HFF-Myc (cell line): ENCODE measurements at regions not wholly inside any gene's neighbourhood (a gene's known extent, or its start where the extent isn't known, plus 50 kb on each side); places are given as distances from the start of the nearest gene placed in this dataset.

Experiments
- DNase-seq: peaks from one replicate; pipeline ENCODE4 v3.0.0-alpha.2; 2011; ENCODE audit warnings: low read depth; ENCODE audit errors: extremely low read depth
- H3K4me3 ChIP-seq: replicated peaks from 2 replicates; pipeline ENCODE4 v1.5.1; 2011; ENCODE audit warnings: low read depth, mild to moderate bottlenecking, control low read depth, low read length
- TF ChIP-seq, protein P1 (sequence below): IDR thresholded peaks from 2 replicates; pipeline ENCODE4 v1.5.1; 2012; ENCODE audit warnings: mild to moderate bottlenecking, low read depth, low read length, control low read depth; ENCODE audit errors: missing control alignments

DNA sequence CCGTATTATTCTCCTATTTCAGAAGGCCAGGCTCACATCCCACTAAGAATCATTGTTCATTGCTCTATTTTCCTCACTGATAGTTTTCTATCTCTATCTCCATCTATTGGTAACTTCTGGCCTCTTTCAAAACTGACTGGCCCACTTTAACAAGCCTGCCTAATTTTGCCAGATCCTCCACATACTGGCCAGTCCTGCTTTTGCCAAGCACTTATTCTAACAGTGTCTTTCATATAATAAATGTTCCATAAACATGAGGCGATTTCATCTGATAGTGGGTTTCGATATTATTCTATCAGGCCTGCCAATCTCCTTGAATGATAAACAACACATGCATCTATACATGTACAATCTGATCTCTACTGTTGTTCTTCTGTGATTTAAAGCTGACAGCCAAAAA lies 125.9 kb upstream of the KCNH7 start:
- TF ChIP-seq, protein P1, sequence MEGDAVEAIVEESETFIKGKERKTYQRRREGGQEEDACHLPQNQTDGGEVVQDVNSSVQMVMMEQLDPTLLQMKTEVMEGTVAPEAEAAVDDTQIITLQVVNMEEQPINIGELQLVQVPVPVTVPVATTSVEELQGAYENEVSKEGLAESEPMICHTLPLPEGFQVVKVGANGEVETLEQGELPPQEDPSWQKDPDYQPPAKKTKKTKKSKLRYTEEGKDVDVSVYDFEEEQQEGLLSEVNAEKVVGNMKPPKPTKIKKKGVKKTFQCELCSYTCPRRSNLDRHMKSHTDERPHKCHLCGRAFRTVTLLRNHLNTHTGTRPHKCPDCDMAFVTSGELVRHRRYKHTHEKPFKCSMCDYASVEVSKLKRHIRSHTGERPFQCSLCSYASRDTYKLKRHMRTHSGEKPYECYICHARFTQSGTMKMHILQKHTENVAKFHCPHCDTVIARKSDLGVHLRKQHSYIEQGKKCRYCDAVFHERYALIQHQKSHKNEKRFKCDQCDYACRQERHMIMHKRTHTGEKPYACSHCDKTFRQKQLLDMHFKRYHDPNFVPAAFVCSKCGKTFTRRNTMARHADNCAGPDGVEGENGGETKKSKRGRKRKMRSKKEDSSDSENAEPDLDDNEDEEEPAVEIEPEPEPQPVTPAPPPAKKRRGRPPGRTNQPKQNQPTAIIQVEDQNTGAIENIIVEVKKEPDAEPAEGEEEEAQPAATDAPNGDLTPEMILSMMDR: no peak
- no peak for DNase-seq
- no peak overlapping the region for H3K4me3 ChIP-seq

DNA sequence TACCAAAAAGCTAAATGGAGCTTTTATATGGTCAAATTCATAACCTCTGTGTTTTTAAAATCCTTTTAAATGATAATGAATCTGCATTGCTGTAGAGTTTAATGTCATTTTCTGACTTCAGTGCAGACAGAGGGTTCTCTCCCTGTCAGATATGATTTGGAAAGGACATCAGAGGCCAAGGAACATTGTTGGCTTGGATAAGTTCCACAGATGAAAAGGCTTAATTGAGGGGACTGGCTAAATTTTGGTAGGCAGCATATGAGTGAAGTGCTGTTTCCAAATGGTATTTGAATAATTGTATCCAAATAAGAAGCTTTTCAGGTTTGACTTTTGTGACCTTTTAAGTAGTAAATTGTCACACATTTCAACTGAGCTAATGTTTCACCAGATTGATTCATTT lies 124.6 kb upstream of the KCNH7 start:
- TF ChIP-seq, protein P1: no peak
- H3K4me3 ChIP-seq: no peak overlapping the region
- DNase-seq: no peak

DNA sequence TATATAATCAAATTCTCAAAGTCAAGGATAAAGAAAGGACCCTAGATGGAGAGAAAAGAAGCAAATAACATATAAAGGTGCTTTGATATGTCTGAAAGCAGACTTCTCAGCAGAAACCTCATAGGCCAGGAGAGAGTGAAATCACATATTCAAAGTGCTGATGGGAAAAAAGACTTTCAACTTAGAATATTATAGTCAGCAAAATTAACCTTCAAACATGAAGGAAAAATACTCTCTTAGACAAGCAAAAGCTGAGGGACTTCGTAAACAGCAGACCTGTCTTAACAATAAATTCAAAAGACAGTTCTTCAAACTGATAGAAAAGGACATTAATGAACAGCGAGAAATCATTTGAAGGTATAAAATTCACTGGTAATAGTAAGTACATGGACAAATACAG lies 107.2 kb upstream of the KCNH7 start:
- no peak overlapping the region for H3K4me3 ChIP-seq
- TF ChIP-seq, protein P1: no peak
- DNase-seq: no peak

DNA sequence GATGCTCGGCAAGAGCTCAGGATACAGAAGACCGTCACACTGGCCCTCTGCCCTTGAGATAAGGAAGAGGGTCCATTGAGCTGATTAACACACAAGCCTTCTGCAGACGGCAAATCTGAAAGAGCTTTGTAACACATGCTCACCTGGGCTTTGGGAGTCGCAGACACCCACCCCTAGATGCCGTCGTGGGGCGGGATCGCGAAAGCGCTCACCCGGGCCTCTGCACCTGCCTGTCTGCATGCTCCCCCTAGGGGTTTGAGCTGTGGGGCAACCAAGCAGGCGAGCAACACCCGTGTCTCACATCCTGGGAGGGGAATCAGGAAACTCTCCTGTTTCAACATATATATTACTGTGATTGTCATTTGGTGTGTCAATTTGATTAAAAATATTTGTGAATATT lies 99.8 kb upstream of the KCNH7 start:
- TF ChIP-seq, protein P1: no peak
- no peak for DNase-seq
- no peak overlapping the region for H3K4me3 ChIP-seq

DNA sequence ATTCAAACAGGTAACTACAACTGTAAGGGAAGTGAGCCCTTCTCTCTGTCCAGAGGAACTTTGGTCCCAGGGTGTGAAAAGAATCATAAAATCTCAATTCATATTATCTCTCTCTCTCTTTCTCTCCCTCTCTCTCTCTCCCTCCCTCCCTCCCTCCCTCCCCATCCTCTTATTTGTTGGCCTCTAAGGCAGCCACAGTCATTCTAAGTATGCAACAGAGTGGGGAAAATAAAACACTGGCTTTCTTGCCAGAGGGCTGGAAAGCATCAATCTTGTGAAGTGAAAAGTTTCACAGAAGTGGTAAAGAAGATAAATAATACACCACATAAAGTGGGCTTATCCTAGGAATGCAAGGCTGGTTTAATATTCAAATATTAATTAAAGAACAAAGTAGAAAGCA lies 95.6 kb upstream of the KCNH7 start:
- H3K4me3 ChIP-seq: no peak overlapping the region
- TF ChIP-seq, protein P1: no peak
- no peak for DNase-seq

DNA sequence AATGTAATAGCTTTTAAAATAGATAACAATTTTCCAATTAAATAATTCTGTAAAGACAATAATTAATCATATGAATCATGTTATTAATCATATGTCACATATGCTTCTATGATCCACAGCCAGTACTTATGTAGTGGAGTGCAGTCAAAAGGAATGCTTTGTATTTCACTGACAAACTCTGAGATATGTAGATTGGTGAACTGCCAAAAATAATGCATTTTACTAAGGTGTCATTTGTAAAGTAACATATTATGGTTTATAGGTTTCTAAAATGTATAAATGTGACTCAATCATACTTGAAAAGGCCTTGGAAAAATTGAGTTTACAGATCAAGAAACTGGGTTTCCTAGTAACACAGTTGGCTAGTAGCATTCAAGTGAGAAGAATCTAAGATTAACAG lies 93.8 kb upstream of the KCNH7 start:
- TF ChIP-seq, protein P1: no peak
- H3K4me3 ChIP-seq: no peak overlapping the region
- DNase-seq: no peak

DNA sequence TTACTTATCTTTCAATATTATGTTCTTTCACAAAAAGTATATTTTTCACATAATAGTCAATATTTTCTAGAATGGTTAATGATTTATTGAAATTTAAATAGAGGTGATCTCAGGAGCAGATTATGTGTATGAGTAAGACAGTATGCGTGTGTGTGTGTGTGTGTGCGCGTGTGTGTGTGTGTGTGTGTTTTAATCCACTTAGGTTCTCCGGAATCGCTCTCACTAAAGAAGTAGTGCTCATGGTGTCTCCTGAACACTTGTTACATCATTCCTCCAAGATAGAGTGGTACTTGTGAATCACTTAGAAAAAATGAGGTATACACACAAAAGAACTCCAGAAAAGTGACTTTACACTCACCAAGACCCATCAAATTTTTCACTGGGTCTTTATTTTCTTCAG lies 91.0 kb upstream of the KCNH7 start:
- TF ChIP-seq, protein P1: no peak
- H3K4me3 ChIP-seq: no peak overlapping the region
- DNase-seq: no peak
